T47D (cell line): ENCODE measurements at regions not wholly inside any gene's neighbourhood (a gene's known extent, or its start where the extent isn't known, plus 50 kb on each side); places are given as distances from the start of the nearest gene placed in this dataset.
A peak's percentile ranks its signal among the peaks of the same experiment; 100 is the strongest.
"Not testable (repeated sequence)": the region's sequence is repeated elsewhere in the genome, so short reads cannot be mapped to it uniquely, and the experiment has no call there.

ENCODE experiments used
- DNase-seq, 2 experiments: peaks; one replicate each; pipeline versions ENCODE4 v3.0.0 to v3.0.0-alpha.2; 2011 to 2012; ENCODE audit warnings: low read depth in 1 of 2, low spot score in 1 of 2
- JUND ChIP-seq: IDR thresholded peaks from 2 replicates; pipeline ENCODE4 v1.6.1; 2012; ENCODE audit warnings: low read depth
- in situ Hi-C: cut with HindIII; loops from 2 replicates; pipeline ENCODE4 v1.10.0; 2016; ENCODE audit warnings: low sequenced_read_pairs, low pct_unique_long_range_greater_than_20kb

DNA sequence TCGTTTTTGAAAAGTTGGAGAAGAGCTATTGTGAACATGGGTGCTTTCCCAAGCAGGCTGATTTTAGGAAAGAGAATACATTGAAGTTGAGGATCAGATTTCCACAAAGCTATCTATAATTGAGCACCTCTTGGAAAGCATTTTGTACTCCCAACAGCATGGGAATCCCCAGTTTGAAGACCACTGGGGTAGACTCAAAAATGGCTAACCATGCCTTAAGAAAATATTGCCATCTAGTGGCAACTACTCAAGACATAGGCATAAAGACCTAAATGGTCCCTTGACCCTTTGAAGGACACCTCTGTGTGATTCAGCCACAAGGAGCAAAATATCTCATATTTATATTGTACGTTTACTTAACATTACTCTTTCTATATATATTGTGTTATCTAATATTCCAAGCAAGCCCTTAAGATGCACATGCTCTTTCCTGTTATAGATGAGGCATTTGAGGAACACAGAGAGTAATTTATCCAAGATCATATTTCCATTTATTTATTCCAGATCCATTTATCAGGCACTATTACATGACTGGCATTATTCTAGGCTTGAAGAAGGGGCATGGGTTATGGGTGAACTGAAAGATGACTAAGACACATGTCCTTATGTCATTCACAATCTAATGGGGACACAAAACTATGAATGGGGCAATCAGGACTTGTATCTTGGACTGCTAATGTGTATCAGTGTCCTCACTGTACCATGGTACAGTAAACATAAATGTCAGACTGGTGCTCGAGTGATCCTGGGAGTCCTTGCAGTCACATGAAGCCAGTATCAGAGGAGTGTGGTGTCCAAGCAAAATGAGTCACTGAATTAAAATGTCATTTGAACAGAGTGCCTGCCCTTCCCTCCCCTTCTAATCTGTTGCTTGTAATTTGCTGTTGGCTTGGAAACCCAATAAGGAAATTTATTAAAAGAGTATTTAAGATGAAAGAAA lies 121.0 kb upstream of the XPO1 start:
- TF ChIP-seq JUND = no peak
- in situ Hi-C loops = no loop called here
- DNase-seq = peak in 1 of 2 experiments; percentile 73

DNA sequence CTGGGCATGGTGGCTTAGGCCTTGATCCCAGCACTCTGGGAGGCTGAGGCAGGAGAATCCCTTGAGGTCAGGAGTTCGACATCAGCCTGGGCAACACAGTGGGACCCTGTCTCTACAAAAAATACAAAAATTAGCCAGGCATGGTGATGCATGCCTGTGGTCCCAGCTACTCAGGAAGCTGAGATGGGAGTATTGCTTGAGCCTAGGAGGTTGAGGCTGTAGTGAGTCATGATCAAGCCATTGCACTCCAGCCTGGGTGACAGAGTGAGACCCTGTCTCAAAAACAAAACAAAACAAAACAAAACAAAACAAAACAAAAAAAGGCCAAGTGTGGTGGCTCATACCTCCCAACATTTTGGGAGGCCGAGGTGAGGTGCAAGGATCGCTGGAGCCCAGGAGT lies 111.8 kb upstream of the XPO1 start:
- in situ Hi-C loops = not testable (repeated sequence)

GRCh38 chr2:61649021-61649420 lies 110.9 kb upstream of the XPO1 start:
- no peak for TF ChIP-seq JUND
- in situ Hi-C loops = no loop called here
- no peak for DNase-seq

More for the DNA sequence above, 111.8 kb upstream of the XPO1 start:
- DNase-seq = not testable (repeated sequence)

GRCh38 chr2:61647044-61647443 lies 108.9 kb upstream of the XPO1 start:
- in situ Hi-C loops = no loop called here
- TF ChIP-seq JUND = no peak
- DNase-seq = no peak

GRCh38 chr2:61645911-61646310 lies 107.8 kb upstream of the XPO1 start:
- DNase-seq = no peak
- in situ Hi-C loops = no loop called here
- no peak for TF ChIP-seq JUND

- in situ Hi-C loops, DNase-seq: not testable (repeated sequence)
These were observed 105.0 kb upstream of the XPO1 start for GRCh38 chr2:61643153-61643552.

GRCh38 chr2:61640406-61640805 lies 102.2 kb upstream of the XPO1 start:
- in situ Hi-C loops = no loop called here
- DNase-seq = no peak

GRCh38 chr2:61639721-61640120 lies 101.6 kb upstream of the XPO1 start:
- TF ChIP-seq JUND = no peak
- in situ Hi-C loops = no loop called here
- no peak for DNase-seq

More at GRCh38 chr2:61640406-61640805, 102.2 kb upstream of the XPO1 start:
- no peak for TF ChIP-seq JUND

GRCh38 chr2:61636686-61637085 lies 98.5 kb upstream of the XPO1 start:
- in situ Hi-C loops = no loop called here
- no peak for DNase-seq
- TF ChIP-seq JUND = no peak

- no peak for DNase-seq
- no peak for TF ChIP-seq JUND
- in situ Hi-C loops = no loop called here
These were observed 96.4 kb upstream of the XPO1 start for GRCh38 chr2:61634512-61634911.

GRCh38 chr2:61633250-61633649 lies 95.1 kb upstream of the XPO1 start:
- TF ChIP-seq JUND = no peak
- in situ Hi-C loops = no loop called here
- DNase-seq = no peak

- DNase-seq = no peak
- TF ChIP-seq JUND = no peak
- in situ Hi-C loops = no loop called here
These were observed 94.4 kb upstream of the XPO1 start for GRCh38 chr2:61632276-61633169.

GRCh38 chr2:61631321-61631720 lies 93.2 kb upstream of the XPO1 start:
- no peak for TF ChIP-seq JUND
- no peak for DNase-seq
- in situ Hi-C loops = no loop called here
